Chondrocyte (in vitro differentiated cells): ENCODE measurements at regions not wholly inside any gene's neighbourhood (a gene's known extent, or its start where the extent isn't known, plus 50 kb on each side); places are given as distances from the start of the nearest gene placed in this dataset.

Source experiments
- DNase-seq: peaks from one replicate; pipeline ENCODE4 v3.0.0; 2021; ENCODE audit warnings: mixed read lengths, low spot score
- H3K27ac Mint-ChIP-seq: one replicate; pipeline ENCODE4 v1.8.0; 2021; ENCODE audit warnings: mild to moderate bottlenecking, moderate library complexity, mixed read lengths; ENCODE audit not compliant: unreplicated experiment
- H3K27me3 Mint-ChIP-seq: 2 replicates; pipeline ENCODE4 v1.8.0; 2021; ENCODE audit warnings: low read depth, mixed read lengths
- H3K36me3 Mint-ChIP-seq: 2 replicates; pipeline ENCODE4 v1.8.0; 2021; ENCODE audit warnings: low read depth, mixed read lengths
- H3K4me1 Mint-ChIP-seq: 2 replicates; pipeline ENCODE4 v1.8.0; 2021; ENCODE audit warnings: low read depth, mild to moderate bottlenecking, mixed read lengths
- H3K4me3 Mint-ChIP-seq: one replicate; pipeline ENCODE4 v1.8.0; 2021; ENCODE audit warnings: mild to moderate bottlenecking, moderate library complexity, mixed read lengths; ENCODE audit not compliant: unreplicated experiment
- H3K9me3 Mint-ChIP-seq: 2 replicates; pipeline ENCODE4 v1.8.0; 2021; ENCODE audit warnings: low read depth, mixed read lengths
- CTCF ChIP-seq: fragments of 200-600 bp; sonication (generic); IDR thresholded peaks from 2 replicates; pipeline ENCODE4 v1.5.0; 2021; ENCODE audit warnings: antibody characterized with exemption, mild to moderate bottlenecking, moderate library complexity

GRCh38 chr15:69912116-69912515, 185.6 kb downstream of the TLE3 start:
- no peak for TF ChIP-seq CTCF
- Mint-ChIP-seq H3K27ac (no peak overlapping the region), H3K9me3 (no peaks in the 10 kb centered on the region), H3K4me1 (peaks cover 2% of the 10 kb centered on the region), H3K4me3 (no peak overlapping the region), H3K27me3 (peaks cover 20% of the 10 kb centered on the region), H3K36me3 (peaks cover 3% of the 10 kb centered on the region)
- DNase-seq, result no peak

GRCh38 chr15:69914040-69914439, 183.7 kb downstream of the TLE3 start:
- peaks cover 2% of the 10 kb centered on the region for H3K4me1 Mint-ChIP-seq
- H3K27ac Mint-ChIP-seq, result no peak overlapping the region
- H3K9me3 Mint-ChIP-seq, result no peaks in the 10 kb centered on the region
- peaks cover 3% of the 10 kb centered on the region for H3K36me3 Mint-ChIP-seq
- H3K4me3 Mint-ChIP-seq, result no peak overlapping the region
- no peak for TF ChIP-seq CTCF
- no peak for DNase-seq
- H3K27me3 Mint-ChIP-seq, result peaks cover 19% of the 10 kb centered on the region

- no peaks in the 10 kb centered on the region for H3K9me3 Mint-ChIP-seq
Observed at GRCh38 chr15:69914960-69915359, 182.8 kb downstream of the TLE3 start.

GRCh38 chr15:69916169-69916785, 181.4 kb downstream of the TLE3 start:
- Mint-ChIP-seq H3K27ac (no peak overlapping the region), H3K9me3 (no peaks in the 10 kb centered on the region), H3K36me3 (no peaks in the 10 kb centered on the region), H3K4me3 (no peak overlapping the region), H3K4me1 (peaks cover 2% of the 10 kb centered on the region), H3K27me3 (peaks cover 16% of the 10 kb centered on the region)
- TF ChIP-seq CTCF, result no peak
- no peak for DNase-seq

More at GRCh38 chr15:69914960-69915359, 182.8 kb downstream of the TLE3 start:
- H3K36me3 Mint-ChIP-seq, result peaks cover 3% of the 10 kb centered on the region
- H3K27me3 Mint-ChIP-seq, result peaks cover 20% of the 10 kb centered on the region
- H3K4me3 Mint-ChIP-seq, result no peak overlapping the region
- H3K27ac Mint-ChIP-seq, result no peak overlapping the region
- no peak for DNase-seq
- TF ChIP-seq CTCF, result no peak
- H3K4me1 Mint-ChIP-seq, result peaks cover 2% of the 10 kb centered on the region

GRCh38 chr15:69917056-69917455, 180.7 kb downstream of the TLE3 start:
- peaks cover 2% of the 10 kb centered on the region for H3K36me3 Mint-ChIP-seq
- no peaks in the 10 kb centered on the region for H3K9me3 Mint-ChIP-seq
- DNase-seq, result no peak
- TF ChIP-seq CTCF, result no peak
- H3K4me1 Mint-ChIP-seq, result peaks cover 2% of the 10 kb centered on the region
- no peak overlapping the region for H3K27ac Mint-ChIP-seq
- H3K27me3 Mint-ChIP-seq, result peaks cover 16% of the 10 kb centered on the region
- H3K4me3 Mint-ChIP-seq, result no peak overlapping the region
